CD14-positive monocyte (primary cell): ENCODE measurements at regions not wholly inside any gene's neighbourhood (a gene's known extent, or its start where the extent isn't known, plus 50 kb on each side); places are given as distances from the start of the nearest gene placed in this dataset.

Experiments
- DNase-seq, 3 donors: peaks; one replicate each; pipeline ENCODE4 v3.0.0-alpha.2; 2011 to 2022
- H2AFZ ChIP-seq: 2 replicates; pipeline ENCODE4 v1.6.0; 2012; ENCODE audit warnings: mild to moderate bottlenecking, low read depth, low read length, inconsistent platforms; ENCODE audit not compliant: insufficient read depth, poor library complexity, severe bottlenecking
- H3K27ac ChIP-seq, 2 donors: 1 replicate in 1 of 2; 2 replicates in 1 of 2; pipeline ENCODE4 v1.5.1; 2012 to 2013; ENCODE audit warnings: low read length in 2 of 2, control low read depth in 1 of 2, inconsistent platforms in 1 of 2, low read depth in 1 of 2, mild to moderate bottlenecking in 1 of 2
- H3K27me3 ChIP-seq, 2 donors: one replicate each; pipeline versions ENCODE4 v1.6.0 to v1.6.1; 2011 to 2013; ENCODE audit warnings: low read length in 2 of 2; ENCODE audit not compliant: control insufficient read depth in 2 of 2, insufficient read depth in 2 of 2
- H3K36me3 ChIP-seq, 2 donors: replicated peaks in 1 of 2; 1 replicate in 1 of 2; 2 replicates in 1 of 2; pipeline versions ENCODE4 v1.5.1 to v1.6.1; 2012 to 2013; ENCODE audit warnings: low read length in 2 of 2, control low read depth in 1 of 2, inconsistent platforms in 1 of 2, mild to moderate bottlenecking in 1 of 2; ENCODE audit not compliant: insufficient read depth in 2 of 2, control insufficient read depth in 1 of 2
- H3K4me1 ChIP-seq, 2 donors: 1 replicate in 1 of 2; 2 replicates in 1 of 2; pipeline versions ENCODE4 v1.5.1 to v1.6.1; 2012 to 2013; ENCODE audit warnings: low read length in 2 of 2, control low read depth in 1 of 2, inconsistent platforms in 1 of 2, mild to moderate bottlenecking in 1 of 2, moderate library complexity in 1 of 2; ENCODE audit not compliant: insufficient read depth in 2 of 2, control insufficient read depth in 1 of 2
- H3K4me2 ChIP-seq: replicated peaks from 2 replicates; pipeline ENCODE3; 2012; ENCODE audit warnings: low read length, moderate library complexity, mild to moderate bottlenecking; ENCODE audit not compliant: poor library complexity, severe bottlenecking; ENCODE audit errors: extremely low read depth
- H3K4me3 ChIP-seq, 3 experiments: fragments of 200-600 bp in 1 of 3; sonication (generic) in 1 of 3; replicated peaks in 1 of 3; 1 replicate in 2 of 3; 2 replicates in 1 of 3; pipeline ENCODE4 v1.5.1; 2011 to 2013; ENCODE audit warnings: low read length in 3 of 3, mild to moderate bottlenecking in 3 of 3, control low read depth in 2 of 3, low read depth in 2 of 3, inconsistent platforms in 1 of 3, moderate library complexity in 1 of 3
- H3K79me2 ChIP-seq: 2 replicates; pipeline ENCODE4 v1.6.0; 2012; ENCODE audit warnings: mild to moderate bottlenecking, control low read depth, inconsistent platforms, low read length, moderate library complexity; ENCODE audit not compliant: insufficient read depth
- H3K9ac ChIP-seq: 2 replicates; pipeline ENCODE4 v1.6.0; 2017; ENCODE audit warnings: low read length, mild to moderate bottlenecking; ENCODE audit not compliant: insufficient read depth, poor library complexity, severe bottlenecking
- H3K9me3 ChIP-seq, 2 donors: replicated peaks in 1 of 2; 1 replicate in 1 of 2; 2 replicates in 1 of 2; pipeline versions ENCODE4 v1.5.1 to v1.6.1; 2012 to 2013; ENCODE audit warnings: low read length in 2 of 2, control low read depth in 1 of 2; ENCODE audit not compliant: control insufficient read depth in 1 of 2, insufficient read depth in 1 of 2
- H4K20me1 ChIP-seq: 2 replicates; pipeline ENCODE4 v1.6.0; 2012; ENCODE audit warnings: mild to moderate bottlenecking, low read length, control low read depth, moderate library complexity; ENCODE audit not compliant: insufficient read depth
- H3K27ac Mint-ChIP-seq, 7 donors: one replicate each; pipeline ENCODE4 v1.8.0; 2020; ENCODE audit warnings: mild to moderate bottlenecking in 7 of 7, mixed read lengths in 7 of 7, moderate library complexity in 6 of 7, inconsistent platforms in 2 of 7
- H3K27me3 Mint-ChIP-seq, 3 donors: one replicate each; pipeline ENCODE4 v1.8.0; 2021 to 2022; ENCODE audit warnings: low read depth in 3 of 3, mild to moderate bottlenecking in 3 of 3, mixed read lengths in 3 of 3, moderate library complexity in 3 of 3, inconsistent platforms in 1 of 3
- H3K36me3 Mint-ChIP-seq, 2 donors: one replicate each; pipeline ENCODE4 v1.8.0; 2020; ENCODE audit warnings: mixed read lengths in 2 of 2, inconsistent platforms in 1 of 2, mild to moderate bottlenecking in 1 of 2
- H3K4me1 Mint-ChIP-seq: one replicate; pipeline ENCODE4 v1.8.0; 2020; ENCODE audit warnings: mild to moderate bottlenecking, mixed read lengths
- H3K4me3 Mint-ChIP-seq, 2 donors: one replicate each; pipeline ENCODE4 v1.8.0; 2020; ENCODE audit warnings: mild to moderate bottlenecking in 2 of 2, mixed read lengths in 2 of 2, moderate library complexity in 1 of 2
- H3K9me3 Mint-ChIP-seq, 7 donors: one replicate each; pipeline ENCODE4 v1.8.0; 2020 to 2022; ENCODE audit warnings: mixed read lengths in 7 of 7, mild to moderate bottlenecking in 6 of 7, moderate library complexity in 6 of 7, inconsistent platforms in 2 of 7
- CTCF ChIP-seq: fragments of 200-600 bp; IDR thresholded peaks from one replicate; pipeline ENCODE4 v1.8.0; 2022; ENCODE audit warnings: antibody characterized with exemption, mild to moderate bottlenecking
- WGBS: methylation state at CpG from one replicate; pipeline ENCODE4 v1.1.5; 2013; ENCODE audit warnings: missing lambda C conversion rate; ENCODE audit not compliant: insufficient coverage; 5-methylcytosine and 5-hydroxymethylcytosine counted together
- intact Hi-C, 2 donors: fragments of 100-400 bp; cut with micrococcal nuclease; formaldehyde crosslinking; loops; one replicate each; pipeline versions ENCODE4 v1.15.0 to v1.15.1; 2023

GRCh38 chr11:126115816-126116331, 53.2 kb upstream of the CDON start:
- H3K4me2 ChIP-seq = no peak overlapping the region

DNA sequence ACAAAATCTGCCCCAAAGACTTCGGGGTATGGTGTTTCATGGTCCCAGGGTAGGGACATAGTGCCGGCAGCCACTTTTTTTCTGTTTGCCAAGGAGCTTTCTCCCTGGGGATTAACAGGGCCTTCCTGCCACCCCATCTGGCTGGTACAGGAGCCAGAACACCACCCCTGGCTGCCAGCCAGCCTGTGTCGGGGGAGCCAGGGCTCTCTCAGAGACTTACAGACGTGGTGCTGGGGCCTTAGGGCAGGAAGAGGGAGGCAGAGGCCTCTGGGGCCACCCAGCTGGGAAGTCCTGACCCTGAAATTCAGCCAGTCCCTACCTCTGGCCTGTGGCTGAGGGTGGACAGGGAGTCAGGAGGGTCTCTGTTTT, 52.4 kb upstream of the CDON start:
- TF ChIP-seq CTCF = no peak
- Mint-ChIP-seq H3K4me1 (no peaks in the 10 kb centered on the region), H3K9me3 (no peaks in the 10 kb centered on the region), H3K27me3 (peaks cover 0 to 4% (median 1%) of the 10 kb centered on the region in 3 donors), H3K4me3 (no peak overlapping the region), H3K27ac (no peak overlapping the region), H3K36me3 (no peaks in the 10 kb centered on the region)
- Histone ChIP-seq H3K79me2 (no peaks in the 10 kb centered on the region), H3K4me3 (no peak overlapping the region), H4K20me1 (no peaks in the 10 kb centered on the region), H3K27ac (no peak overlapping the region), H3K4me1 (no peaks in the 10 kb centered on the region), H3K9me3 (no peaks in the 10 kb centered on the region), H3K4me2 (no peak overlapping the region), H3K36me3 (no peaks in the 10 kb centered on the region), H3K9ac (no peak overlapping the region), H2AFZ (no peak overlapping the region), H3K27me3 (no peaks in the 10 kb centered on the region)
- DNase-seq = no peak
- 57% methylated on average over 4 of the region's 4 CpGs for WGBS
- intact Hi-C loops = no loop called here

More at GRCh38 chr11:126115816-126116331, 53.2 kb upstream of the CDON start:
- intact Hi-C loops = no loop called here
- Histone ChIP-seq H3K27me3 (no peaks in the 10 kb centered on the region), H2AFZ (no peak overlapping the region), H3K9ac (no peak overlapping the region), H3K36me3 (no peaks in the 10 kb centered on the region), H3K4me1 (no peaks in the 10 kb centered on the region), H4K20me1 (no peaks in the 10 kb centered on the region), H3K9me3 (no peaks in the 10 kb centered on the region), H3K27ac (no peak overlapping the region), H3K4me3 (no peak overlapping the region), H3K79me2 (no peaks in the 10 kb centered on the region)
- Mint-ChIP-seq H3K4me1 (no peaks in the 10 kb centered on the region), H3K9me3 (no peaks in the 10 kb centered on the region), H3K27ac (peak overlapping the region in 1 of 7 donors; percentile 66), H3K4me3 (peak overlapping the region in 1 of 2 donors; percentile 35), H3K36me3 (no peaks in the 10 kb centered on the region), H3K27me3 (peaks cover 0 to 4% (median 1%) of the 10 kb centered on the region in 3 donors)
- TF ChIP-seq CTCF = no peak
- no peak for DNase-seq
- 94% methylated on average over 13 of the region's 14 CpGs for WGBS
